GM19035 (cell line): ENCODE measurements at regions not wholly inside any gene's neighbourhood (a gene's known extent, or its start where the extent isn't known, plus 50 kb on each side); places are given as distances from the start of the nearest gene placed in this dataset.
"Not testable (repeated sequence)": the region's sequence is repeated elsewhere in the genome, so short reads cannot be mapped to it uniquely, and the experiment has no call there.

Experiments used
- ATAC-seq: cut with Tn5 transposase; IDR thresholded peaks from one replicate; pipeline ENCODE4 v1.9.1; 2021; ENCODE audit not compliant: unreplicated experiment

- no peak for ATAC-seq
Observed at GRCh38 chr7:115654384-115655214, 376.0 kb downstream of the TFEC start.

DNA sequence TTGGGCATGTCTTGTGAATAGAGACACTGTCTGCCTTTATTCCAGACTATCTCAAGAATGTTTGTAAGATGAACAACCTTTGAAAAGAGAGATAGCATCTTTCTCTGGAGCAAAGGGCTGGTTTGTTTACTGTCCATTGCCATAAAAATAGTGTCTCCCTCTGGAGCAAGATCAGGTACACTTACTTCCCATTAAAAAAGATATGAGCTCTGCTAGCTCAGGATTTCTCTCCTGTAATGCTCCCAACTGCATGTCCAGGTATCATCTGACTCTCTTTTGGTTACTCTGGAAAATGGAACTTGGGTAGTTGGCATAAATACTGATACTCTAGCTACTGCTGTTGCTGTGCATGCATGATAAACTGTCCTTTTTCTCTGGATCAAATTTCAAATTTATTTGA, 381.1 kb downstream of the TFEC start:
- no peak for ATAC-seq

GRCh38 chr7:115647712-115648111, 382.9 kb downstream of the TFEC start:
- ATAC-seq, result no peak

DNA sequence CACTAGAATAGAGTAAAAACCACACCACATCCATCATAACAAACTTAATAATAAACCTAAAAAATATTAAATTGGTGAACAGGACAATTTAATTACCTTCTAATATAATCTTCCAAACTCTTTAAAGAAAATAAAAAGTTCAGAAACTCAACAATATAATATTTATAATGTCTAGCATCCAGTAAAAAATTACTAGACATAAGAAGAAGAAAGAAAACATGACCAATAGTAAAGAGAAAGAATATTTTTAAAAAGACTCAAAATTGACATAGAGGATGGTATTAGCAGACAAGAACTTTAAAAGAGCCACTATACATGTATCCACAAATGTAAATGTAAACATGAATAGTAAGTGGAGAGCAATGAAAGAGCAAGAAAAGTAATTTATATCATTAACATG, 388.4 kb downstream of the TFEC start:
- no peak for ATAC-seq

DNA sequence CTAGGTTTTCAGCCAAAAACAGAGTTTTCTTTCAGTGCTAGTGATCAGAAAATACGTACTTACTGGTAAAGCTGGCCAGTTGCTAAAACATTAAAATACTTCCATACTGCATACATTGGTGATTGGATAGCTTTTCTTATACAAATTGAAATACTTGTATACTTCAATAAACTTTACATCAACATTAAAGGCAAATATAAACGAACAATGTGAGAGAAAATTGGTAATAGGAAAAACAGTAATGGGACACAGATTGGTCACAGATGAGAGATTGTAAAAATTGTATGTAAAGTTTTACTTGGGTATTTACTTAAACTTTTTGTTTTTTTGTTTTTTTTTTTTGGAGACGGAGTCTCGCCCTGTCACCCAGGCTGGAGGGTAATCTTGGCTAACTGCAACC, 391.7 kb downstream of the TFEC start:
- no peak for ATAC-seq

DNA sequence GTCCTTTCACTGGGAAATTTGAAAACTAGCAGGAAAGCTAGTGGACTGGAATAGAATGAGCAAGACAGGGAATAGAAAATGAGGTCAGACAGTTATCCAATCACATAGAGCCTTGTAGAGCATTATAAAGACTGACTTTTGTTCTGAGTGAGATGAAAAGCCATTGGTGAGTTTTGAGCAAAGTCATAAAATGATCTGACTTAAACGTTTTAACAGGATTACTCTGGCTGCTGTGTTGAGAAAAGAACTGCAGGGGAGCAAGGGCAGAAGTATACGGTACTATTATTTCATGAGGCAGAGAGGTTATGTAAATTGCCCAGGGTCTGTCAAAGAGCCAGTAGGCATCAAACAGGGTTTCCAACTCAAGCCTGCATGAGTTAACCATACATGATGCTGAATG, 393.4 kb downstream of the TFEC start:
- ATAC-seq, result no peak

DNA sequence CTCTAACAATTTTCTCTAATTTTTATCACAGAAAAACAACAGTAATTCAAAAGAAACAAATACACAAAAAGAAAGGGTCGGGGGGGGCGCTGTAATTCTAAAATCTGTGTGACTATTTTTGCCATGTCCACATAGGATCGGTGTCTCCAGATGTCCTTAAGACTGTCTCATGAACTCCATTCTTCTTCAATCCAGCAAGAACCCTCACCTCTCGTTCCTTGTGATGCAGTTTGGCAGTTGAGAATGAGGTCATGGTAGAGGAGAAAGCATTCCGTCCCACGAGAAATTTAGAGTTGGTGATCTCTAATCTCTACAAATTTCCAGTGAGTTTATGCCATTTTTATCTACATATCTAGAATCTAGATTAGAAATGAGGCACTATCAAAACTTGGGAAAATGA, 394.7 kb downstream of the TFEC start:
- ATAC-seq, result no peak

DNA sequence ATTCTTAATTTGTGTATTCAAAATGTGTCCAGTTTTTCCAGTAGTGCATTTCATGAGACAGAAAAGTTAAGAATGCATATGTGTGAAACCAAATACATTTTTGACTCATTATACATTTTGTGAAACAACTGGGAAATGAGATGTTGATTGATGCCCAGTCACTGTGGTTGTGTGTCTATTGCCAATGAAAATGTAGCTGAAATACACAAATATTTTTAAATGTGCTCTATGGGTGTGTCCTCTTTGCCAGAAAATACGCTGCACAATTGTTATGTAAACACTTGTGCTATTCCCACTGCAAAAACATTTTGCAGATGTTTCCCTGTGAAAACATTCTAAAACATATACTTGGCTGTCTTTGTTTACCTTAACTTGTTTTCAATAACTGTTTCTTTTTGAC, 395.2 kb downstream of the TFEC start:
- ATAC-seq, result no peak

DNA sequence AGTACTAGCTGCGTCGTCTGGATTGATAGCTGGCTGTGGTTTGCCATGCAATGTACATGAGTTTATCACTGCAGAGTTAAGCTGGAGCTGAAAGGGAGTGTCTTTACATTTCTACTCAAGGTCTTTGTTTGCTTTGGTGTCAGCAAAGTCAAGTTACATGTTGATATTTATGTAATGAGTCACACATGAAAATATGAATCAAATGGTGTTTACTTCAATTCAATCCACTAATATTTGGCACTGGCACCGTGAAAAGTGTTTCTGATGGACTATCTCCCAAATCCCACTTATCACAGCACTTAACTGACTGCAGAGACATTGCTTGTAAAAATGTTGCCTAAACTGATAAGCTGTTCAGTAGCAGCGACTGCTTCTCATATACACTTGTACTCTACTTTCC, 395.9 kb downstream of the TFEC start:
- no peak for ATAC-seq

GRCh38 chr7:115632636-115633035, 397.9 kb downstream of the TFEC start:
- no peak for ATAC-seq

- ATAC-seq, result no peak
Observed at GRCh38 chr7:115631782-115632181, 398.8 kb downstream of the TFEC start.

DNA sequence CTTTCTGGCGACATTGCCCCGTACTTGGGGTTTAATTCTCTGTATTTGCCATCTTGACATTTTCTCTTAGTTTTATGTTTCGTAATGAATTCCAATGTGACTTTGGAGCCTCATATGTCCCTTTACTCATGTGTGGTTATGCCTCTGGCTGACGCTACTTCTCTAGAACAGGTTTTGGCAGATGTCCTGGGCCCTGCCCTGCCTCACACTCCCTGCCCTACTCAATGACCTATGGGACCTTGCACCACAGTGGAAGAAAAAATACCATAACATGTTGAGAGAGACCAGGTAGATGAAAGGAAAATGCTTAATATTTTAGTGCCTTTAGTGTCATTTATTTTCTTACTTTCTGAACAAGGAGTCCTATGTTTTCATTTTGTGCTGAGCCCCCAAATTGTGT, 400.5 kb downstream of the TFEC start:
- no peak for ATAC-seq

- no peak for ATAC-seq
Observed at GRCh38 chr7:115618676-115619075, 411.9 kb downstream of the TFEC start.

DNA sequence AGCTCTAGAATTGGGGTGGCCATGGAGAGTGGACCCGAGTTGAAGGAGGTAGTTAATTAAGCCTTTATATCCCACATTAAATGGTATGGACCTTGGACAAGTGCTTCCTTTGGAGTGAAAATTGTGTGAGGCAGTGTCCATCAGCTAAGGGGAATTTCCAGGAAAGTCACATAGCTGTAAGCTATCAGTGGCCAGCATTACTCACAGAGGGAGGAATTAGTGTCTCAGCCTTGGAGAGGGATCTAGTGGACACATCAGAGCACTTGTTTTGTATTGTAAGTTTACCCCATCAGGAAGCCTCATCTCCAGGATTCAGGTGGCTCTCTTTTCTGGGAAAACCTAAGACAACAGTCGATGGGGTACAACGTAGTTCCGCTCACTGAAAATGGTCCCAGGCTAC, 416.7 kb downstream of the TFEC start:
- no peak for ATAC-seq

GRCh38 chr7:115603416-115603815, 427.1 kb downstream of the TFEC start:
- no peak for ATAC-seq

DNA sequence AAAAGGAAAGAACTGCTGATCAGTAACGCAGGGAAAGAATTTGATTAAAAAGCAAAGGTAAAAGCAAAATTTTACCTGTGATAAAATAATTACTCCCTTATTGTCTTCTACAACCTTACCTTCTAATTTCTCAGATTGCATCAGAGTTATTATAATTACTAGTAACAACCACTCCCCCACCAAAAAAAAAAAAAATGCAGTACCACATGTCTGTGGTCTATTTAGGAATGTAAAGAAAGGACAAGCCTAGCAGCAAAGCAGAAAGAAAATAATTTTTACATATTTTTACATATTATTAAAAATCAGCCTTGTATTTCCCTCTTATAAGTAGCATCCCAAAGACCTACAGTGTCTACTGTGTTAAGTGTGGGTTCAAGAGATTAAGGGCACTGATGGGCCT, 430.4 kb downstream of the TFEC start:
- ATAC-seq, result no peak

DNA sequence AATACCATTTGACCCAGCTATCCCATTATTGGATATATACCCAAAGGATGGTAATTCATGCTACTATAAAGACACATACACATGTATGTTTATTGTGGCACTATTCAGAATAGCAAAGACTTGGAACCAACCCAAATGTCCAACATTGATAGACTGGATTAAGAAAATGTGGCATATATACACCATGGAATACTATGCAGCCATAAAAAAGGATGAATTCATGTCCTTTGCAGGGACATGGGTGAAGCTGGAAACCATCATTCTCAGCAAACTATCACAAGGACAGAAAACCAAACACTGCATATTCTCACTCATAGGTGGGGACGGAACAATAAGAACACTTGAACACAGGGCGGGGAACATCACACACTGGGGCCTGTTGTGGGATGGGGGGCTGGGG, 431.4 kb downstream of the TFEC start:
- not testable (repeated sequence) for ATAC-seq

DNA sequence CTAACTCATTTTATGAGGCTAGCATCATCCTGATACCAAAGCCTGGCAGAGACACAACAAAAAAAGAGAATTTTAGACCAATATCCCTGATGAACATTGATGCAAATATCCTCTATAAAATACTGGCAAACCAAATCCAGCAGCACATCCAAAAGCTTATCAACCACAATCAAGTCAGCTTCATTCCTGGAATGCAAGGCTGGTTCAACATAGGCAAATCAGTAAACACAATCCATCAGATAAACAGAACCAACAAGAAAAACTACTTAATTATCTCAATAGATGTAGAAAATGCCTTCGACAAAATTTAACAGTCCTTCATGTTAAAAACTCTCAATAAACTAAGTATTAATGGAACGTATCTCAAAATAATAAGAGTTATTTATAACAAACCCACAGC, 433.3 kb downstream of the TFEC start:
- not testable (repeated sequence) for ATAC-seq

GRCh38 chr7:115593111-115593510, 437.5 kb downstream of the TFEC start:
- ATAC-seq, result no peak

DNA sequence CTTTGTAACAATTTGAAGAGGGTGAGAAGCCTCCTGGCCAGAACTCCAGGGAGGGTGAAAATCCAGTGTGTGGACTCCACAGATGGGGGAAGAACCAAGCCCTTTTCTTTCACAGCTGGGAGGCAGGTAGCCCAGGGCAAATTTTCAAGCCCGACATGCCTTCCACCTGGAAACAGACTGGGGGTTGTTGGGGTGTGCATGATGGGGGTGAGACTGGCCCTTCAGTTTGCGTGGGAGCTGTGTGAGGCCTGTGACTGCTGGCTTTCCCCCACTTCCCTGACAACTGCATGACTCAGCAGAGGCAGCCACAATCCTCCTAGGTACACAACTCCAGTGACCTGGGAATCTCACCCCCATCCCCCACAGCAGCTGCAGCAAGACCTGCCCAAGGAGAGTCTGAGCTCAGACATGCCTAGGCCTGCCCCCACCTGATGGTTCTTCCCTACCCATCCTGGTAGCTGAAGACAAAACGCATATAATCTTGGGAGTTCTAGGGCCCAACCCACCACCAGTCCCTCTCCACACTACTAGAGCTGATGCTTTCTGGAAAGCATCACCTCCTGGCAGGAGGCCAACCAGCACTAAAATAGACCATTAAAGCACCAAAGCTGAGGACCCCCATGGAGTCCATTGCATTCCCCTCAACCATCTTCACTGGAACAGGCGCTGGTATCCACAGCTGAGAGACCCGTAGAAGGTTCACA, 445.4 kb downstream of the TFEC start:
- no peak for ATAC-seq

DNA sequence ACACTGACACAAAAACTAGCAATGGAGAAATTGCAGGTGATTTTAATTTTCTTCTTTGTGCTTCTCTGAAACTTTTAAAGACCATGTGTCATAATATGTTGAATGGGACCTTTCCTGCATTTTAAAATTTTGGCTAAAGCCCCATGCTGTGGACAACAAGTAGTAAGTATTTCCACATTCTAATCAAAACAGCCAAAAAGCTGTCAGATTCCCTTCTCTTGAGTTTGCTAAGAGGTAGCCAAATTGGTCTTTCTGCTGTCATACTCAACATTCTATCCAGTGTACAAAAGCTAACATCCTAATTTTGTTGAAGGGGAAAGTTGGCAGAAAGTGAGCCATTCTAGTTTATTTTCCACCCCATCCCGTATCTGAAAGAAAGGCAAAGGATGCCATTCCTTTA, 447.6 kb downstream of the TFEC start:
- no peak for ATAC-seq

GRCh38 chr7:115578576-115578975, 452.0 kb downstream of the TFEC start:
- ATAC-seq, result no peak
